SK-N-MC (cell line): ENCODE measurements at regions not wholly inside any gene's neighbourhood (a gene's known extent, or its start where the extent isn't known, plus 50 kb on each side); places are given as distances from the start of the nearest gene placed in this dataset.
"Not testable (repeated sequence)": the region's sequence is repeated elsewhere in the genome, so short reads cannot be mapped to it uniquely, and the experiment has no call there.

Experiments
- EZH2 ChIP-seq: fragments of 200-600 bp; sonication (generic); IDR thresholded peaks from one replicate; pipeline ENCODE4 v1.6.1; 2017; ENCODE audit warnings: antibody characterized with exemption
- FOXP2 ChIP-seq: optimal IDR thresholded peaks from 2 replicates; pipeline ENCODE3; 2011; ENCODE audit warnings: mild to moderate bottlenecking, moderate library complexity; ENCODE audit not compliant: insufficient read depth; ENCODE audit errors: extremely low read length, control extremely low read depth

GRCh38 chr5:126127371-126127770 is 295.8 kb upstream of the GRAMD2B start:
- not testable (repeated sequence) for TF ChIP-seq FOXP2, EZH2
